GM19043 (cell line): ENCODE measurements at regions not wholly inside any gene's neighbourhood (a gene's known extent, or its start where the extent isn't known, plus 50 kb on each side); places are given as distances from the start of the nearest gene placed in this dataset.

Experiments used
- ATAC-seq: cut with Tn5 transposase; IDR thresholded peaks from one replicate; pipeline ENCODE4 v1.9.1; 2021; ENCODE audit warnings: low read depth; ENCODE audit not compliant: unreplicated experiment

- ATAC-seq, result no peak
These were observed 1205.2 kb upstream of the MIR17HG start for GRCh38 chr13:90142251-90142650.

- ATAC-seq, result no peak
These were observed 1193.1 kb upstream of the MIR17HG start for GRCh38 chr13:90154311-90154960.

DNA sequence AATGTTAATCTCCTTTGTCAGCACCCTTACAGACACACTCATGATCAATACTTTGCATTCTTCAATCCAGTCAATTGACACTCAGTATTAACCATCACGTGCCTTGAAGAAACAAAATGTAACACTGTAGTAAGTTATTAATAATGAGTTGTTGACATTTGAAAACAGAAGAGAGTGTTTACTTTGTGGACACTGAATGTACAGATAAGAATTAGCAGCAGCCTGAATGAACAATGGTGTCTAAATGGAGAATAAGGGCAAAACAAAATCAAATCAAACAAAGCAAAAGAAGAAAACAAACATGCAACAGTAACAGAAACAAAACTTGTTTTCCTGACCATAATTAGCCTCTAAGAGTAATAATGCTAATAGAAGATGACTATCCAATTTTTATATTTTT is 1191.1 kb upstream of the MIR17HG start:
- no peak for ATAC-seq

- ATAC-seq, result no peak
These were observed 1178.5 kb upstream of the MIR17HG start for GRCh38 chr13:90168953-90169352.

- no peak for ATAC-seq
These were observed 1177.3 kb upstream of the MIR17HG start for GRCh38 chr13:90170208-90170607.

DNA sequence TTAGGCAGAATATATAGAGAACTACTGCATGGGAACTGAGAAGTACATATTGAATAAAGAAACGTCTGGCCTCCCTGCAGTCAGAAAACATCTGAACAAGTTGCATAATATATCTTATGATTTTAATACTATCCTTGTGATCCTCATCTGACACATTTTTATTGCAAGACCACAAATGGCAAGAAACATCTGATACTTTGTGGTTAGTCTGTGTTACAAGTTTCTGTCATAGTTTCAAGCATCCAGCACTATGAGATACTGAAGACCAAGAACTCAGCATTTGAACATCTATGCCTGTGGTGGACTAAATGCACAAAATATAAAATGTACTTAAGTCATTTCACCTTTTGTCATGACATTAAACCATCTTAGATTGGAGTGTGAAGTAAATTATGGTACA is 1175.8 kb upstream of the MIR17HG start:
- ATAC-seq, result no peak

- no peak for ATAC-seq
These were observed 1170.0 kb upstream of the MIR17HG start for GRCh38 chr13:90177512-90177911.

DNA sequence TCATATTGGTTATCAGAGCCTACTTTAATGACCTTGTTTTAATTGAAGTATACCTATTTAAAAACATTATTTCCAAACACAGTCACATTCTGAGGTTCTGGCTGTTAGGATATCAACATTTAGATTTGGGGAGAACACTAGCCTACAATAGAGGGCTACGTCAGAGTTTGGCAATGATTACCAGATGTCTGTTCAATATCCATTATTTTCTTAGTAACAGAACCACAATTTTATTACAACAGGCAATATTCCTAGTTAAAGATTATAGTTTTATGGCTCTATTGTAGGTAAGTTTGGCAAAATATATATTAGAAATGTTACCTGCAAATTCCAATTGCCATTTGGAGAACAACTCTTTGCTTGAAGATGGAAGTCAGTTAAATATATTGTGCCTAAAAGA is 1163.1 kb upstream of the MIR17HG start:
- no peak for ATAC-seq

DNA sequence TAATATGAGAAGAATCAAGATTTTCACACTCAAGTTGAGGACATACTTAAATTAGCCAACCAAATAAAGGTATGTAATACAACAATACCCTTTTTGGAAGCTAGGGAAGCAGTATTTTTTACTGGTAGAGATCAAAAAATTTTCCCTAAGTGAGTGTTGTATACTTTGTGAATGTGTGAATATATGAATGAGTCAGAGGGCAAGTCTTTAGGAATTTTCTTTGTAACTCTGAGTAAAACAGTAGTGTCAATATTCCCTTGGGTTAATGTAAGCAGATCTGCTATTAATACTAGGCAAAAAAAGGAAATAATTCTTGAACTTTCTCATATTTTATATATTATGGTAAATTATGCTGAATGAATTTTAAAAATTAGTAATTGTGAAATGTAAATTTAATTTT is 1161.8 kb upstream of the MIR17HG start:
- no peak for ATAC-seq

DNA sequence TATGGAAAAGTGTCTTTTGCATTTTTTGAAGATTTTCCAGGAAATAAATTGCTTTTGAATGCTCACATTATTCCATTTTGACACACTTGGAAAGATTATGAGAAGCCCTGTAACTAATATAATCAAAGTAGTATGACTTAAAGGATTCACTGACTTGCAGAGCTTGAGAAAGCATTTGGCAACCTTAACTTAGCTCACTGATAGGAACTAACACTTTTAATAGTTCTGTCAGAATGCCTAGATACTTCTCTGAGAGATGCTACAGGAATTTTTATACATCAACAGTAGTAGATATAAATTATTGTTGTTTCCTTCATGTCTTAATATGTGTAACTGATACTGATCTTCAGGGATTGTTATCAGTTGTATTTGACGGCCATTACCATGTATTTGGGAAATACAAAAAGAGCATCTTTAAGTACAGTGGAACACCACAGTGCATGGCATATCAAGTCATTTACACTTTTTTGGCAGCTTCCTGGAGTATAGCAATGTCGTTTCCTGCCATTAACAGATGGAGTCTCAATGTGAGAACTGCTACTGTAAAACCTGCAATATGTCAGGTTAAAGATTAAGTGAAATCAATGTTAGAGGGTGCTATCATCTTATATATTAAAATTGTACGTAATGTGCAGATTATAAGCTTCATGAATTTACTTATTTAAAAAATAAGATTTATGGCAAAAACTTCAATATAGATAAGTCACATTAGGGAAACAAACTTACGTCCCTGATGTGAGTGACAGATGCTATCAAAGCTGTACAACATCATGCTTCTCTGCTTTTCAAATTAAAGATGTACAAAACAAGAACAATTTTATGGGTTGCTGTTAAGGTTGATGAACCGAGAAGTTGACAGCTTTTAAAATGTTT is 1159.8 kb upstream of the MIR17HG start:
- no peak for ATAC-seq

DNA sequence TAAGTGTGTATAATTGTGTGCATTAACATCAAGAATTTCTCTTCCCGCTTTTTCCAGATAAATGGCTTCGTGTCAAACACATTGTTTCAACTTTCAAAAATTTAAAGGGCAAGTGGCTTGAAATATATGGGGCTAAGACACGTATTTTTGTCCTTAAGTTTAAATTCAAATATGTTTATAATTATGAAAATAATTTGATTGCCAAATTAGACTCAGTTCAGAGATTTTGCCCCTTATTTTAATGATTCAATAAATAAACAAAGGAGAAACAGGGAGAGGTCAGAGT is 1159.2 kb upstream of the MIR17HG start:
- no peak for ATAC-seq

GRCh38 chr13:90197722-90198121 is 1149.8 kb upstream of the MIR17HG start:
- no peak for ATAC-seq

DNA sequence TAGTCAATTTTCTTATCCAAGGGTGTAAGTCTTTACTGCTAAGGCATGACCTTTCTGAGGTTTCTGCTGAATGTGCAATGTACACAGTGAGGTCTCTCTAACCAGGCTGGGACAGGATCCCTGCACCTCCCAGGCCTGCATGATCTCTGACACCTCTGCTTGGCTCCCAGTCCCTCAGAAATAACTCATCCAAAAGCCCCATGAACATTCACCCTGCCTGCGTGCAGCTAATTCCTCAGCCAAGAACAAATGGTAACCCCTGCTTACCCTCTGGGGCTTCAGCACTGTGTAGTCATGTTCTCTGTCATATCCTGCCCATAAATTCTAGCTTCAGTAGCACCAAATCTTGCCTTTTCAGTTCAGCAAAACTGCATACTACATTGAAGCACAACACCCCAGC is 1146.3 kb upstream of the MIR17HG start:
- no peak for ATAC-seq

GRCh38 chr13:90201676-90202460 is 1145.6 kb upstream of the MIR17HG start:
- no peak for ATAC-seq

DNA sequence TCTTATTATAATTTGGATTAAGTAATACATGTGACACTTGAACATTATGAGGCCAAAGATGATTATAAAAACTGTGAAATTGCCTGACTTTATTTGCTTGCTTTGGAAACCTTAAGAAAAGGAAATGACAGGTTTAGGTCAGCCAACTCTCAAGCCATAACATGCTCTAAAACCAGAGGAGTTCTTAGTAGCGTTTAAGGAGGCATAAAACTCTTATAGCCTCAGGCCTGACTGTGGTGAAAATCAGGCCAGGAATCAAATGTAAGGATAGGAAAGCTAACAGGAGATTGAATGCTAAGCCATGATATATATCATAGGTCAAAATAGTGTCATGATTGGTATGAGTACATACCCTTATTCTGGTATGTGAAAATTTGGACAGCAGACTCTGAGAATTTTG is 1142.4 kb upstream of the MIR17HG start:
- no peak for ATAC-seq

GRCh38 chr13:90205911-90206310 is 1141.6 kb upstream of the MIR17HG start:
- no peak for ATAC-seq

DNA sequence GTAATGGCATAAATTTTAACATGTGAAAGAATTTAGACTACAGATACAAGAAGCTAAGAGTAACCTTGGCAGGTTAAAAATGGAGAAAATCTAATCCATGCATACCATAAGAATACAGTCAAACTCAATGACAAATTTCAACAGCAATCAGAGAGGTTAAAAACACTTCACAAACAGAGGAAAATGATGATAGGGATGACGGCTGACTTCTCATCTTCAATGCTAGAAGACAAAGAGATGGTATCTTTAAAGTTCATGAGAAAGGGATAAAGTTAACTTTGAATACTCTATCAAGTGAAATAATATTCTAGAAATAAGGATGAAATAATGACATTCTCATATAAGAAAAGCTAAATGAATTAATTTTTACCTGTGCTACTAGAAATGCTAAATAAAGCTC is 1130.2 kb upstream of the MIR17HG start:
- ATAC-seq, result no peak

- ATAC-seq, result no peak
These were observed 1124.7 kb upstream of the MIR17HG start for GRCh38 chr13:90222758-90223157.

DNA sequence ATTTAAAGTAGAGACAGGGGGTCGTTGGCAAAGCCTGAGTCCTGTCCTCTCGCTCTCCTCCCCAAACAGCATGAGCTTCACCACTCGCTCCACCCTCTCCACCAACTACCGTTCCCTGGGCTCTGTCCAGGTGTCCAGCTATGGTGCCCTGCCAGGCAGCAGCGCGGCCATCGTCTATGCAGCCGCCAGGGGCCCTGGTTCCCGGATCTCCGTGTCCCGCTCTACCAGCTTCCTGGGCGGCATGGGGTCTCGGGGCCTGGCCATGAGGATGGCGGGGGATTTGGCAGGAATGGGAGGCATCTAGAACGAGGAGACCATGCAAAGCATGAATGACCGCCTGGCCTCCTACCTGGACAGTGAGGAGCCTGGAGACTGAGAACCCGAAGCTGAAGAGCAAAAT is 1117.2 kb upstream of the MIR17HG start:
- ATAC-seq, result no peak

GRCh38 chr13:90232291-90232690 is 1115.2 kb upstream of the MIR17HG start:
- no peak for ATAC-seq

- no peak for ATAC-seq
These were observed 1113.4 kb upstream of the MIR17HG start for GRCh38 chr13:90233933-90234672.
